LNCAP (cell line): ENCODE measurements at regions not wholly inside any gene's neighbourhood (a gene's known extent, or its start where the extent isn't known, plus 50 kb on each side); places are given as distances from the start of the nearest gene placed in this dataset.

Experiments used
- TF ChIP-seq, protein P1 (sequence below): fragments of 450-650 bp; IDR thresholded peaks from 2 replicates; pipeline ENCODE4 v1.5.1; 2017; ENCODE audit warnings: mild to moderate bottlenecking

DNA sequence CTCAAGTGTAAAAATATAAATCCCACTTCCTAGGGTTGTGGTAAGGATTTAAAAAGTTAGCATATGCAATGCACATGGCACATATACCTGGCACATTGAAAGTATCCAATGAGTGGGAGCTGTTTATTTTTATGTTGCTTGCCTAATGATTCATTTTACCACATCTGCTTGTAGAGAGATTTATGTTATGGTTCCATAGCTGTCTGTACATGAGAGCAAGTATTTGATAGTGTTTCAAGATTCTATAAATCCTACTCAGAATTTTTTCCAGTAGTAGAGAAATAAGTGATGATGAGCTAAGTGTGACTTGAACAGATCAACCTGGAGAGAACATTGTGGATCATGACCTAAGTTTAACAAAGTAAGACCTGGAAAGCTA, 125.3 kb upstream of the SPTLC3 start:
- TF ChIP-seq, protein P1, sequence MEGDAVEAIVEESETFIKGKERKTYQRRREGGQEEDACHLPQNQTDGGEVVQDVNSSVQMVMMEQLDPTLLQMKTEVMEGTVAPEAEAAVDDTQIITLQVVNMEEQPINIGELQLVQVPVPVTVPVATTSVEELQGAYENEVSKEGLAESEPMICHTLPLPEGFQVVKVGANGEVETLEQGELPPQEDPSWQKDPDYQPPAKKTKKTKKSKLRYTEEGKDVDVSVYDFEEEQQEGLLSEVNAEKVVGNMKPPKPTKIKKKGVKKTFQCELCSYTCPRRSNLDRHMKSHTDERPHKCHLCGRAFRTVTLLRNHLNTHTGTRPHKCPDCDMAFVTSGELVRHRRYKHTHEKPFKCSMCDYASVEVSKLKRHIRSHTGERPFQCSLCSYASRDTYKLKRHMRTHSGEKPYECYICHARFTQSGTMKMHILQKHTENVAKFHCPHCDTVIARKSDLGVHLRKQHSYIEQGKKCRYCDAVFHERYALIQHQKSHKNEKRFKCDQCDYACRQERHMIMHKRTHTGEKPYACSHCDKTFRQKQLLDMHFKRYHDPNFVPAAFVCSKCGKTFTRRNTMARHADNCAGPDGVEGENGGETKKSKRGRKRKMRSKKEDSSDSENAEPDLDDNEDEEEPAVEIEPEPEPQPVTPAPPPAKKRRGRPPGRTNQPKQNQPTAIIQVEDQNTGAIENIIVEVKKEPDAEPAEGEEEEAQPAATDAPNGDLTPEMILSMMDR, result no peak

DNA sequence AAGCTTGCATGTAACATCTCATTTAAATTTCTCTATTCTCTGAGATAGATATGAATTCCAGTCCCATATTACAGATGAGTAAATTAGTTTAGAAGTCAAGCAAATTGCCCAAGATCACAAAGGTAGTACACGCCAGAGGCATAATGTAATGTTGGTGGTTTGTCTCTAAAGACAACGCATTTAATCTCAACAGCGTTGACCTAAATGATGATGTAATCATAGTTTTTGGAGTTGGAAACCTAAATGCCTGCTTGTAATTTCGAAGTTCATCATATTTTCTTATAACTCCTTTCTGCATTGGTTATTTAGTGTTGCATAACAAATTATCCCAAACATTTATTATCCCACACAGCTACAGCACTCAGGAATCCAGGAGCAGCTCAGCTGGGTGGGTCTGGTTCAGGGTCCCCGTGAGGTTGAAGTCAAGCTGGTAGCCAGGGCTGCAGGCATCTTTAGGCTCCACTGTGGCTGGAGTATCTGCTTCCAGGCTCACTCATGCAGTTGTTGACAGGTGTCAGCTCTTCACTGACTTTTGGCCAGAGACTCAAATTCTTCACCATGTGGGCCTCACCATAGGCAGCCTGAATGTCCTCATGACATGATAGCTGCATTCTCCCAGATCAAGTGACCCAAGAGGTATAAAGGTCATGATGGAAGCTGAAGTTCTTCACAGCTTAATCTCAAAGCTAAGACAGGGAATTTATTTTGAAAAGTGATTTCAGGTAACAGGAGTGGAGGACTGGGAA, 122.0 kb upstream of the SPTLC3 start:
- TF ChIP-seq, protein P1, result no peak

DNA sequence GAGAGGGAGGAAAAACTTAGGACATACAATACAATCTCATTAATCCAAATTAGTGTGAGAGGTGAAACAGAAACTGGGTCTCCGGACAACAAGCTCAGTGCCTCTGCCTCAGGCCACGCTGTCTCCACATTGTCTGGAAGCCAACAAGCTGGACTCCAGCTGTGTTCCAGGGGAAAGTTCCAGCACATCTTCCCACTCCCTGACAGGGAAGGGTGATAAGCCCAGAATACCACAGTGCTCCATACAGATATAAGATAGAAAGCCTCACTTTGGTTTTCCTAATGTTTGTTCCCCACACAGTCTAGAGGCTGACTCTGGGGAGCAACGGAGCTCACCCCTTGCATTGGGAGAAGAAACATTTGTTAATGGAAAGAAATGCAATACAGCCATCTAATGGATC, 117.1 kb upstream of the SPTLC3 start:
- TF ChIP-seq, protein P1, result no peak

DNA sequence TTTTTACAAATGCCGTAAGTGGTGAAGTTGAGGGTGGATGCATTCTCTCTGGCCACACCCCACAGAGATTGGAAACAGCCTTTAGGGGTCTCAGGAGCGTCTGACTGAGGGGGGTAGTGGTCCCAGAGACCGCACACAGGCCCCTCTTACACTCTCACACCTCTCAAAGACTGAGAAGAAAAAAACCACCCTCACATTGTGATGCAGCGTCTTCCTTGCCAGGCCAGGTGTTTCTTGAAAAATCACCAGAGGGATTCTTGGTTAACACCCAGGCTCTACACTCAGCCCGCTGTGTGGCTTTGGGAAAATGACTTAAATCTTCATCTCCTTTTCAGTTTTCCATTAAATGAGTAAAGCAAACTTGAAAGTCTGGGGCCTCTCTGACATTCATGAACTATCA, 115.8 kb upstream of the SPTLC3 start:
- TF ChIP-seq, protein P1, result no peak

DNA sequence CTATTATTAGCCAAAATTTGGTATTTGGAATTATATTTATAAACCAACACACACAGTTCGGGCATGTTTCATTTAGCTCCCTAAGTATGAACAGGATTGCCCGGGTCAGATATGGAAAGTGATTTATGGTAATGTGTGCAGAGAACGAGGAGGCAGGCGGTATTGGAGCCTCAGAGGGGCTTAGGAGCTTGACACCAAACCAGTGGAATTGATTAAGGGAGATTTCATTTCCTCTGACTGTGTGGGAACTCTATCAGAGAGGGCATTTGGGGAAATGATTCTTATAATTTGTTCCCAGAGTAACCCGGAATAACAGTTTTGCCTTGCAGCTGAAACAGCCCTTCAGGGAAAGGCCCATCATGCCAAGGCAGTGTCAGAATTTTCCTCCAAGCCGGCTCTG, 115.1 kb upstream of the SPTLC3 start:
- TF ChIP-seq, protein P1, result no peak

DNA sequence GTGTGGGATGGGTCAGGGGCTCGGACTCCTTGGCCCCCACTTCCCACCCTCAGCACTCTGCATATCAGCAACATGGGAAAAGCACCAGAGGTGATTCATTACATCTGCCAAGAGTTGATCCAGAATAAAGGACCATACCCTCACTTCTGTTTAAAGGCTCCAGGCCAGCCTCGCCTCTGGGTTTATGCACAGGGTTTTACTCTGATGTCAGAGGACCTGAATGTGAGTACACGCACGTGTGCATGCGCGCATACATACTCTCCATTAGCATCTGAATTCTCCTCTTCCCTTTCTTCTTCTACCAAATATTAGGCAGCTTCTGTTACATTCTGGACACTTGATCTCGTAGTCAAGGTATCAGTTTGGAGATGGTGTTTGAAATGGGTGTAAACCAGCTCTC, 114.7 kb upstream of the SPTLC3 start:
- TF ChIP-seq, protein P1, result no peak

DNA sequence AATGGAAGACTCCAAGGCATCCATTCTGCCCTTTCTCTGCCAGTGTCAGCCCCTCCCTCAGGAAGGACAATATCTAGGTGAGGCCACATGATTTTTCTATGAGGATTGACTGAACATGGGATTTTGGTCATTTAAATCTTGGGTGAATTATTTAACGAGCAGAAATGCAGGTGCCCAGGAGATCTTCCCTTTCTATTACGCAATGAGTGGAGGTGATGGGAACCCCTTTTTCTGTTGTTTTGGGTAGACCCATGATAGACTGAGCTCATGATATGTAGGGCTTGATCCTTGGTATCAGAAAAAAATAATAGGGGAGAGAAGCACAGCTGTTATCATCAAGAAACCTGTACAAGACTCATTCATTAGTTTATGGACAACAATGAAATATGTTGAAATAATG, 112.6 kb upstream of the SPTLC3 start:
- TF ChIP-seq, protein P1, result no peak

DNA sequence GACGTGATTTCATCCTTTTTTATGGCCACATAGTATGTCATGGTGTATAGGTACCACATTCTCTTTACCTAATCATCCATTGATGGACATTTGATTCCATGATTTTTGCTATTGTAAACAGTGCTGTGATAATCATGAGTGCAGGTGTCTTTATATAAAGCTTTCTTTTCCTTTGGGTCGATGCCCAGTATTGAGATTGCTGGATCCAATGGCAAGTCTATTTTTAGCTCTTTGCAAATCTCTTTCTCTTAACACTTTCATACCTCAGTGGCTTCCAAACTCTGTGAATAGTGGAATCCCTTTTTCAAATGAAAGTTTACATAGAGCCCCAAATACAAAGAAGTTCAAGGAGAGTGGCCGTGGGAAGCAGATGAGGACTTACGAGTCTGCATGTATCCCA, 105.8 kb upstream of the SPTLC3 start:
- TF ChIP-seq, protein P1, result no peak
